Endometrium (tissue), 2 donors: ENCODE measurements at regions not wholly inside any gene's neighbourhood (a gene's known extent, or its start where the extent isn't known, plus 50 kb on each side); places are given as distances from the start of the nearest gene placed in this dataset.

Source experiments
- FAIRE-seq: peaks from 2 replicates; lab custom pipeline; 2012; peaks lifted over from hg19 to GRCh38; lab: Jason Lieb, UNC
- donor health status: control.
- donor health status: control.

GRCh38 chr2:213202011-213202410 is 50.6 kb upstream of the IKZF2 start:
- no peak for FAIRE-seq

- no peak for FAIRE-seq
Measured at GRCh38 chr2:213205944-213206343, 54.5 kb upstream of the IKZF2 start.

GRCh38 chr2:213213186-213213585 is 61.8 kb upstream of the IKZF2 start:
- FAIRE-seq: no peak

- FAIRE-seq: no peak
Measured at GRCh38 chr2:213214209-213214608, 62.8 kb upstream of the IKZF2 start.

GRCh38 chr2:213216461-213216860 is 65.0 kb upstream of the IKZF2 start:
- FAIRE-seq: no peak

GRCh38 chr2:213219816-213220215 is 64.4 kb upstream of the SPAG16 start:
- FAIRE-seq: no peak

GRCh38 chr2:213220967-213221603 is 63.2 kb upstream of the SPAG16 start:
- no peak for FAIRE-seq

- FAIRE-seq: no peak
Measured at GRCh38 chr2:213221957-213222356, 62.3 kb upstream of the SPAG16 start.

- no peak for FAIRE-seq
Measured at GRCh38 chr2:213224366-213224765, 59.9 kb upstream of the SPAG16 start.

- FAIRE-seq: no peak
Measured at GRCh38 chr2:213225866-213226265, 58.4 kb upstream of the SPAG16 start.

GRCh38 chr2:213227458-213227857 is 56.8 kb upstream of the SPAG16 start:
- no peak for FAIRE-seq

GRCh38 chr2:213228638-213229037 is 55.6 kb upstream of the SPAG16 start:
- no peak for FAIRE-seq

- FAIRE-seq: no peak
Measured at GRCh38 chr2:213229814-213230213, 54.5 kb upstream of the SPAG16 start.

- no peak for FAIRE-seq
Measured at GRCh38 chr2:213231966-213232365, 52.3 kb upstream of the SPAG16 start.

- no peak for FAIRE-seq
Measured at GRCh38 chr2:213232649-213233437, 51.4 kb upstream of the SPAG16 start.

GRCh38 chr2:213233438-213234330 is 50.6 kb upstream of the SPAG16 start:
- FAIRE-seq: peak; percentile 8
